ENCODE measurements at regions not wholly inside any gene's neighbourhood (a gene's known extent, or its start where the extent isn't known, plus 50 kb on each side); places are given as distances from the start of the nearest gene placed in this dataset.

DNA sequence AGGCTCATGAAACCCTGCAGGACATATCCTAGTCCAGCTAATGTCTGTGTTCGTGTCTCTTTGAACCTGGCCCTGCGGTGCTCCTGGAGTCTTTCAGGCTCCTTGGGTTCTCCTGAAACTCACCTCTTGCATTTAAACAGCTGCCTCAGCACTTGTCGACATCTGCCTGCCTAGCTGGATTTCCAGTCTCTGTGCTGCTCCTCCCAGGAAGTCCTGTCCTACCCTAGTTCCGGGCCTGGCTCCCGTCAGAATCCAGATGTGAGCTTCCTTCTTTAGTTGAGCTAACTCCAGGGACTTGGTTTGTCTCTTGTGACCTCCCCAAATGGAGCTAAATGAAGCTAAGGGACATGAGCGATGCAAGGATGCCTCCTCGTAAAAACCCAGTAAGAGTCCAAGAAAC, 155.2 kb upstream of the PIRT start:
- no peak for TF ChIP-seq POLR2A (IDR thresholded peaks at IDR 0.05; ENCODE audit: low read depth, low read length)
- TF ChIP-seq JUN (IDR thresholded peaks at IDR 0.05; ENCODE audit: borderline replicate concordance, insufficient read depth, insufficient read length, low read depth) = no peak
- TF ChIP-seq, protein P1, sequence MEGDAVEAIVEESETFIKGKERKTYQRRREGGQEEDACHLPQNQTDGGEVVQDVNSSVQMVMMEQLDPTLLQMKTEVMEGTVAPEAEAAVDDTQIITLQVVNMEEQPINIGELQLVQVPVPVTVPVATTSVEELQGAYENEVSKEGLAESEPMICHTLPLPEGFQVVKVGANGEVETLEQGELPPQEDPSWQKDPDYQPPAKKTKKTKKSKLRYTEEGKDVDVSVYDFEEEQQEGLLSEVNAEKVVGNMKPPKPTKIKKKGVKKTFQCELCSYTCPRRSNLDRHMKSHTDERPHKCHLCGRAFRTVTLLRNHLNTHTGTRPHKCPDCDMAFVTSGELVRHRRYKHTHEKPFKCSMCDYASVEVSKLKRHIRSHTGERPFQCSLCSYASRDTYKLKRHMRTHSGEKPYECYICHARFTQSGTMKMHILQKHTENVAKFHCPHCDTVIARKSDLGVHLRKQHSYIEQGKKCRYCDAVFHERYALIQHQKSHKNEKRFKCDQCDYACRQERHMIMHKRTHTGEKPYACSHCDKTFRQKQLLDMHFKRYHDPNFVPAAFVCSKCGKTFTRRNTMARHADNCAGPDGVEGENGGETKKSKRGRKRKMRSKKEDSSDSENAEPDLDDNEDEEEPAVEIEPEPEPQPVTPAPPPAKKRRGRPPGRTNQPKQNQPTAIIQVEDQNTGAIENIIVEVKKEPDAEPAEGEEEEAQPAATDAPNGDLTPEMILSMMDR (IDR thresholded peaks at IDR 0.05; ENCODE audit: extremely low read depth in 1 of 2, insufficient read depth in 1 of 2, low read depth in 1 of 2, low read length in 2 of 2) = no peak
- no peak for TF ChIP-seq MAX (IDR thresholded peaks at IDR 0.05; ENCODE audit: insufficient read depth, insufficient read length)
- no peak for TF ChIP-seq POLR2AphosphoS5 (IDR thresholded peaks at IDR 0.05; ENCODE audit: insufficient read depth, low read depth, low read length)
- TF ChIP-seq FOS (IDR thresholded peaks at IDR 0.05; ENCODE audit: borderline replicate concordance, insufficient read depth, low read length) = no peak
- TF ChIP-seq EZH2 (IDR thresholded peaks at IDR 0.05; ENCODE audit: borderline replicate concordance, low read depth, low read length, severe bottlenecking) = no peak
- no peak for TF ChIP-seq GATA2 (IDR thresholded peaks at IDR 0.05; ENCODE audit: insufficient read depth, insufficient read length, low read depth, low read length)
- TF ChIP-seq MYC (IDR thresholded peaks at IDR 0.05; ENCODE audit: low read depth, low read length) = no peak
